ENCODE measurements at regions not wholly inside any gene's neighbourhood (a gene's known extent, or its start where the extent isn't known, plus 50 kb on each side); places are given as distances from the start of the nearest gene placed in this dataset.

- Histone ChIP-seq H3K4me3 (no peak overlapping the region), H3K9me3 (no peaks in the 10 kb centered on the region), H3K36me3 (no peaks in the 10 kb centered on the region), H3K27ac (no peak overlapping the region), H3K4me1 (no peaks in the 10 kb centered on the region), H3K27me3 (peaks cover 0 to 51% of the 10 kb centered on the region in 2 donors)
- no peak for DNase-seq
- no peak for TF ChIP-seq CTCF (IDR thresholded peaks at IDR 0.05)
- intact Hi-C loops (cut with DNase I) = no loop called here
- no peak for ATAC-seq
Measured at GRCh38 chr11:19353287-19353850, 112.6 kb upstream of the E2F8 start.

GRCh38 chr11:19352771-19353160 lies 112.0 kb upstream of the E2F8 start:
- Histone ChIP-seq H3K9me3 (no peaks in the 10 kb centered on the region), H3K27me3 (peaks cover 0 to 57% of the 10 kb centered on the region in 2 donors), H3K4me3 (no peak overlapping the region), H3K27ac (no peak overlapping the region), H3K4me1 (peaks cover 0 to 3% of the 10 kb centered on the region in 2 donors), H3K36me3 (no peaks in the 10 kb centered on the region)
- ATAC-seq (no peak), DNase-seq (no peak)
- intact Hi-C loops (cut with DNase I) = no loop called here
- no peak for TF ChIP-seq CTCF (IDR thresholded peaks at IDR 0.05)

- Histone ChIP-seq H3K27me3 (peaks cover 1 to 63% of the 10 kb centered on the region in 2 donors), H3K4me3 (no peak overlapping the region), H3K9me3 (no peaks in the 10 kb centered on the region), H3K36me3 (no peaks in the 10 kb centered on the region), H3K4me1 (peaks cover 0 to 6% of the 10 kb centered on the region in 2 donors), H3K27ac (no peak overlapping the region)
- no peak for ATAC-seq
- TF ChIP-seq CTCF (IDR thresholded peaks at IDR 0.05) = no peak
- intact Hi-C loops (cut with DNase I) = no loop called here
- DNase-seq = no peak
Measured at GRCh38 chr11:19352072-19352770, 111.5 kb upstream of the E2F8 start.

- intact Hi-C loops (cut with DNase I) = no loop called here
- Histone ChIP-seq H3K27ac (no peak overlapping the region), H3K9me3 (no peaks in the 10 kb centered on the region), H3K4me1 (peaks cover 0 to 7% of the 10 kb centered on the region in 2 donors), H3K4me3 (no peak overlapping the region), H3K27me3 (peaks cover 9 to 66% of the 10 kb centered on the region in 2 donors), H3K36me3 (no peaks in the 10 kb centered on the region)
- TF ChIP-seq CTCF (IDR thresholded peaks at IDR 0.05) = no peak
- DNase-seq (no peak), ATAC-seq (no peak)
Measured at GRCh38 chr11:19351426-19351825, 110.7 kb upstream of the E2F8 start.

GRCh38 chr11:19350160-19350559 lies 109.4 kb upstream of the E2F8 start:
- Histone ChIP-seq H3K9me3 (no peaks in the 10 kb centered on the region), H3K4me3 (no peak overlapping the region), H3K27me3 (peaks cover 22 to 79% of the 10 kb centered on the region in 2 donors), H3K36me3 (no peaks in the 10 kb centered on the region), H3K4me1 (peaks cover 0 to 17% of the 10 kb centered on the region in 2 donors), H3K27ac (no peak overlapping the region)
- DNase-seq (no peak), ATAC-seq (no peak)
- TF ChIP-seq CTCF (IDR thresholded peaks at IDR 0.05) = no peak
- intact Hi-C loops (cut with DNase I) = no loop called here

All from left lung (tissue), 4 donors.